Breast epithelium (tissue), 3 donors: ENCODE measurements at regions not wholly inside any gene's neighbourhood (a gene's known extent, or its start where the extent isn't known, plus 50 kb on each side); places are given as distances from the start of the nearest gene placed in this dataset.

ENCODE experiments used
- POLR2AphosphoS5 ChIP-seq, 3 donors: sonication (generic); formaldehyde crosslinking; IDR thresholded peaks; one replicate each; pipeline ENCODE4 v1.6.1; 2017; ENCODE audit warnings: antibody characterized with exemption in 3 of 3
- TF ChIP-seq, protein P1 (sequence below), 3 donors: fragments of 450-650 bp; IDR thresholded peaks; one replicate each; pipeline ENCODE4 v1.5.1; 2016 to 2017; ENCODE audit warnings: antibody characterized with exemption in 3 of 3, mild to moderate bottlenecking in 3 of 3, moderate library complexity in 3 of 3

DNA sequence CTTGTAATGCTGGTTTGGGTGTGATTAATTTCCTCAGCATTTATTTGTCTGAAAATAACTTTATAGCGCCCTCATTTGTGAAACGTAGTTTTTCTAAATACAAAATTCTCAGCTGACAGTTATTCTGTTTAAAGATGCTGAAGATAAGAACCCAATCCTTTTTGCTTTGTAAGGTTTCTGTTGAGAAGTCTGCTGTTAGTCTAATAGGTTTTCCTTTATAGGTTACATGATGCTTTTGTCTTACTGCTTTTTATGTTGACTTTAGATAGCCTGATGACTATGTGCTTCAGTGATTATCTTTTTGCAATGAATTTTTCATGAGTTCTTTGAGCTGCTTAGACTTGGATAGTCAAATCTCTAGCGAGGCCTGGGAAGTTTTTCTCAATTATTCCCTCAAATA lies 168.6 kb upstream of the PDE3A start:
- TF ChIP-seq, protein P1, sequence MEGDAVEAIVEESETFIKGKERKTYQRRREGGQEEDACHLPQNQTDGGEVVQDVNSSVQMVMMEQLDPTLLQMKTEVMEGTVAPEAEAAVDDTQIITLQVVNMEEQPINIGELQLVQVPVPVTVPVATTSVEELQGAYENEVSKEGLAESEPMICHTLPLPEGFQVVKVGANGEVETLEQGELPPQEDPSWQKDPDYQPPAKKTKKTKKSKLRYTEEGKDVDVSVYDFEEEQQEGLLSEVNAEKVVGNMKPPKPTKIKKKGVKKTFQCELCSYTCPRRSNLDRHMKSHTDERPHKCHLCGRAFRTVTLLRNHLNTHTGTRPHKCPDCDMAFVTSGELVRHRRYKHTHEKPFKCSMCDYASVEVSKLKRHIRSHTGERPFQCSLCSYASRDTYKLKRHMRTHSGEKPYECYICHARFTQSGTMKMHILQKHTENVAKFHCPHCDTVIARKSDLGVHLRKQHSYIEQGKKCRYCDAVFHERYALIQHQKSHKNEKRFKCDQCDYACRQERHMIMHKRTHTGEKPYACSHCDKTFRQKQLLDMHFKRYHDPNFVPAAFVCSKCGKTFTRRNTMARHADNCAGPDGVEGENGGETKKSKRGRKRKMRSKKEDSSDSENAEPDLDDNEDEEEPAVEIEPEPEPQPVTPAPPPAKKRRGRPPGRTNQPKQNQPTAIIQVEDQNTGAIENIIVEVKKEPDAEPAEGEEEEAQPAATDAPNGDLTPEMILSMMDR (IDR thresholded peaks at IDR 0.05) = no peak
- TF ChIP-seq POLR2AphosphoS5 (IDR thresholded peaks at IDR 0.05) = no peak
